Islet of Langerhans (tissue), 1 donor: ENCODE measurements at regions not wholly inside any gene's neighbourhood (a gene's known extent, or its start where the extent isn't known, plus 50 kb on each side); places are given as distances from the start of the nearest gene placed in this dataset.

Experiments used
- FAIRE-seq: peaks from one replicate; lab custom pipeline; 2011; peaks lifted over from hg19 to GRCh38; lab: Jason Lieb, UNC

DNA sequence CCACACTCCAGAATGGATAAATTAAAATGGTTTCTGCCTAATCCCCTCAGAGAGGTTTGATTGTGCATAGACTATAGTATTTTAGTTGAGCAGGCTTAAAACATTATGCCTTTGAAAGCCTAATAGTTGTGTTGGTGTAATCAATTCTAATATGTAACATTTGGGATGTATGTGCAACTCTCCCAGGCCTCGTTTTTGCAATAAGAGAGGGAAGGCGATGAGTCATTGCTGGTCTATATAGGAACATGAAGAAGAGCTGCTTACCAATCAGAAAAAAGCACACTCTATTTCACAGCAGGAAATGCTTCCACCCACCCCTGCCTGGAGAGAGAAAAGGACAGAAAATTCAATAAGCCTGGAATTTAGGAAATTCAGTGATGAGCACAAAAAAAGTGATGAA lies 1424.0 kb upstream of the PIK3C3 start:
- FAIRE-seq: no peak

DNA sequence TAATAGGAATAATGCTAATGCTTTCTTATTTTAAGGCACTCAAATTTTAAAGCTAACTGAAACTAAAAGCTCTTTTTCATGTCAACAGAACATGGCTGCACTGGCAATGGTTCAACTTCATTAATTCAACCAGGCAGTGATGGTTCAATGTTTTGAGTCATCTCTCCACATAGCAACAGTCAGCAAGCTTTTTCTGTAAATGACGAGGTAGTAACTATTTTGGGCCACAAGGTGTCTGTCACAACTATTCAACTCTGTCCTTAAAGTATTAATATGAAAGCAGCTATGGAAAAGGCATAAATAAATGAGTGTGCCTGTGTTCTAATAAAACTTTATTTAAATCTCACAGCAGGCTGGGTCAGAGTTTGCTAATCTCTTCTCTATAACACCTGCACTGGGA lies 1425.6 kb upstream of the PIK3C3 start:
- no peak for FAIRE-seq

DNA sequence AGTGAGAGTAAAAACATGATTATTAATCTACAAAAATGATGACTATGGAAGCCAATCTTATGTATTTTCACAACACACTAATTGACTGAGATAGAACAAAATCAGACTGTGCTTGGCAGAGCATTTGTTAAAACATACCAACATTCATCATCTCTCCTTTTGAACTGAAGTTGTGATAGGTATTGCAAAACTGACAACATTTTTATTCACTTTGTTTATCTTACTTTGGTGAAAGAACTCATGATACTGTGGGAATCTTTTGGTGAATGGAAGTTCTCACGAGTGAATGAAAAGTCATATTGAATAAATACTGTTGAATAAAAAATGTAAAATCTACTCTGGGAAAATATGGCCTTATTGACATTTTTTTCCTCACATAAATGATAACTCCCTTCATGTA lies 1430.2 kb upstream of the PIK3C3 start:
- no peak for FAIRE-seq

DNA sequence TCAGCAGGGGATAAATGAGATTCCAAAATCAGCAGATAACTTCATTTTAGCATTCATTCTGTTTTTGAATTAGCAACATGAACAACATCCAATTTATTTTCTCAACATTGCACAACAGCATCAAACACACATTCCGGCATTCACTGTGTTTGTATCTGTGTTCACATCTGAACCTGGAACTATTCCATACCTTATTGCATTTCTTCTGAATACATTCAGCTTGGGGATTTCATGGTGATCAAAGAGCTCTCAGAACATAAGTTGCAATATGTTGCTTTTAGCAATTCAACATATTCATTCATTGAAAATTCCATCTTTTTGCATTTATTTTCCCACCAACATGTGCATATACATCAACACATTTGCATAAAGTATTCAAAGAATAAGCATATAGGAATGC lies 1431.7 kb upstream of the PIK3C3 start:
- FAIRE-seq: no peak

DNA sequence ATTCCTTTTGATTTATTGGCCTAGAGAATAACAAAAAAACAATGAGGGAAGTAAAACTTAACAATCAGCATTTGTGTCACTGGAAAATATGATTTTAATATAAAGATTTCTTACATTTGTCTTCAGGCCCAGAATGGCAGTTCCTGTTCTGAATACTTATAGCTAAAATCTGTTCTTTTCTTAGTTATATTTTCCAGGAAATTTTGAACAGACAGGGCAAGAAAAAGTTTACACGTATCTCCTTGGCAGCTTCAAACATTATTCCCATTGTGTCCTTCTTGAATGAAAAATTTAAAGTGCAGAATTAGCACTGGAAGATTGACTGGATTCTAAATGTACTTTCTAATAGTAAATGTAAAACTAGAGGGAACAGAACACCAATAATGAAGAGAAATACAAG lies 1454.0 kb upstream of the PIK3C3 start:
- no peak for FAIRE-seq

DNA sequence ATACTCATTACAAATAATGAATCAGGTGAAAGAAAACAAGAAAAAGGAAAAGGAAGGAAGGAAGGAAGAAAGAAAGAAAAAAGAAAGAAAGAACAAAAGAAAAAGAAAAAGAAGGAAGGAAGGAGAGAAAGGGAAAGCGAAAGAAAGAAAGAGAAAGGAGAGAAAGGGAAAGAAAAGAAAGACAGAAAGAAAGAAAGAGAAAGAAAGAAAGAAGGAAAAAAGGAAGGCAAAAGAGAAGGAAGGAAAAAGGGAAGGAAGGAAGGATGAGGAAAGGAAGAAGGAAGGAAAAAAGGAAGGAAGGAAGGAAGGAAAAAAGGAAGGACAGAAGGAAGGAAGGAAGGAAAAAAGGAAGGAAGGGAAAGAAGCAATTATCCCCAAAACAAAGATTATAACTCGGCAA lies 1460.4 kb upstream of the PIK3C3 start:
- FAIRE-seq: no peak

DNA sequence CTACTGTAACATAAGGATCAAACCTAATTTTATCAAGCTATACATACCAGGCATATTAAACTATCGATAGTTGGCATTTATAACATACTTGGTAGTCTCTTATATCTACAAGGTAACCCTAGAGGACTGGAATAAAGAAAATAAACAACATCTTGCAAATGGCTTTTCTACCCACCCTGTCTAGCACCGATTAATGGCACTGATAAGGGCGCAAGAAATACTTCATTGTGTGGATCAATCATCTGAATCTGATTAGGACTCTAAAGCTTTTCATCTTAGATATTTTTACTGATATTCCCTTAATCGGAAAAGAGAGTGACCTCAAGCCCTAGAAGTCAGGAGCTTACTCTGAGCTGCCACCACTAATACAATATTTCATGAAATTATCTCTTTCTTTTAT lies 1461.7 kb upstream of the PIK3C3 start:
- no peak for FAIRE-seq

DNA sequence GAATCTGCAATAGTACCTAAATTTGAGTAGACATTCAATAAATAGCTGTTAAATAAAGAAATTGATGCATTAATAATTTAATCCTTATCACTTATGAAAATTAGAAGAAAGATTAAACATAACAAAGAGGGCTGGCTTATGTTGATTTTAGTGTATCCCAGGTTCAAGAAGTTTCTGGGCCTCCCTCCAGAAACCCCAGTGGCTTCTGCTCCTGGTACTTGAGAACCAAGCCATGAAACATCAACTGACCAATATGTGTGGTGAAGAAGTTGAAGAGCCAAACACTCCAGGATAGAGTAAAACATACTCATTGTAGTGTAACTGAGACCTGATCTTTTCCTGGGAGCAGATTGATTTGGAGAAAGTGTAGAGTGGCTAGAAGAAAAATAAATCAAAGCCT lies 1465.7 kb upstream of the PIK3C3 start:
- FAIRE-seq: no peak

DNA sequence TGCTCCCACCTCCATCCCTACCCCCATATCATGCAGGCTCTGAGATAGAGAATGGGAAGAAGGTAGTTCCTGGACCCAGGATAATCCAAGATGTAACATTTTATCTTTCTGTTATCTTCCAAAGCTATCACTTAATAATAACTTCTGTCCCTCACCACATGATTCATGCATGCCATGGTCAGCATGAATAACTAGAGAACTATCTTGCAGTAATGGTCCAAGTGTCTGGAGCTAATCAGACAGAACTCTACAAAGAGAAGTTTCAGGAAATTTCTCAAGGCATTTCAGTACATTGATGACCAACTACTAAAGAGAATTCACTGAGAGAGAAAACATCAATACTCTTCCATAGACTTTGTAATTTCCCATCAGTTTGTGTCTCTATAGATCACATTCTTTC lies 1469.7 kb upstream of the PIK3C3 start:
- no peak for FAIRE-seq

DNA sequence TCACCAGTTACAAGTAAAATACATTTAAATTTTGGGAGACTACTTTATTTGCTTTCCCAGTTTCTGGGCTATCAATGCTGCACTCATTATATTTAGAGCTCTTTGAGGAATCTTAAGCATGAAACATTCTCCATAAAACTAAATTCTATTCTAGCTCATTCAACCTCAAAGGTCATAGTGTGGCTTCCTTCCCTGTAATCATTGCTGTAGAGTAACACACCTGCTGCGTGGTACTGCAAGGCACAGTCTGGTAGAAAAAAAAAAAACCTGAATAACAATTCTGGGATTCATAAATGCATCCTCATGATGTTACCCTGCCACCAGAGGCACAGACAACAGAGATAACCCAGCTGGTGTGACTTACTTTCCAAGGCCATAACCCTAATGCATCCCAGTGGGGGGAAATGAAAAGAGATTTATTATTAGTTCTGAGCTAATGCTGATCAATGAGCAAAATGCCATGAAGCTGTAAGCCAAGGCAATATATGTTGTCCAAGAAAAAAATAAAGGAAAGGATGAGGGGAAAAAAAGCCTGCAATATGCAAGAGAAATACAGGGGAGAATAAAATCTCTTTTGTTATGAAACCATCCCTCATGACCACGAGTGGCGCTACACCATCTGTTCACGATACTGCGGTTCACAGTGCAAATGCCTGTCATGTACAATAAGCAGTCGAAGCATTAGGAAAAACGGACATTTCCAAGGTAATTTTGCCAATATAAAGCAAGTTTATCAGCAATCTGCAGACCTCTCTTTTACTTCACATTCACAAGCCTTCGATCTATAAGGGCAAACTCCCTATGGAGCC lies 1481.6 kb upstream of the PIK3C3 start:
- FAIRE-seq: no peak

DNA sequence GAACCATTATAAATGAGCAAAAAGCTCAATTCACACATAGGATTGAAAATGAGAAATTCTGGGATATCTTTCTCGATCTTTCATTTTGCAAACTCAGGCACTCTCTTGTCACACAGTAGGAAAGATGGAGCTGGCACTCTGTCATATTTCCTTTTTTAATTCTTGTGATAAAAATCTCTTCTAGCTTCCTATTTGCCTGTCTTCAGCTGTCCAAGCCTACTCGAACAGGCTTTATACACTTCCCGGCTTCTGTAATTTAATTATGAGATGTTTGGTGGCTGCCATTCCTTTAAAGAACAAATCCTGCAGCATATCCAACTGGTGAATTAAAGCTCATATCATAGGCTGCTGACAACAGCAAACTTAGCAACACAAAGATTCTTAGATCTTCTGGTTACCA lies 1484.3 kb upstream of the PIK3C3 start:
- no peak for FAIRE-seq

DNA sequence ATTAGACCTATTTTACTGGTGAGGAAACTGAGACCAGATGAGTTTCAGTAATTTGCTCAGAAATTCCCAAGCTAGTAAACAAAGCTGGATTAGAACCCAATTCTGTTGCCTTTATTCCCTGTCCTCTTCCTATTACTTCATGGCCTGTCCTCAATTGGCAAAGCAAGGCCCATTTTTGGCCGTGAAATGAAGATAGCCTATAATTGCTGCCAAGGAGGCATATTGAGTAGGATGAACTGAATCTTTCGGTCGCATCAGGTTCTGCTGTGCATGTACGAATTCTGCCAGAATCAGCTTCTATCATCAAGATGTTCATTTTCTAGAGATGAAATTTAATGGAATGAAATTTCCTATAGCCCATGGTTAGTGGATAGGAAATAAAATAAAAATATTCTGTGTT lies 1485.2 kb upstream of the PIK3C3 start:
- no peak for FAIRE-seq

DNA sequence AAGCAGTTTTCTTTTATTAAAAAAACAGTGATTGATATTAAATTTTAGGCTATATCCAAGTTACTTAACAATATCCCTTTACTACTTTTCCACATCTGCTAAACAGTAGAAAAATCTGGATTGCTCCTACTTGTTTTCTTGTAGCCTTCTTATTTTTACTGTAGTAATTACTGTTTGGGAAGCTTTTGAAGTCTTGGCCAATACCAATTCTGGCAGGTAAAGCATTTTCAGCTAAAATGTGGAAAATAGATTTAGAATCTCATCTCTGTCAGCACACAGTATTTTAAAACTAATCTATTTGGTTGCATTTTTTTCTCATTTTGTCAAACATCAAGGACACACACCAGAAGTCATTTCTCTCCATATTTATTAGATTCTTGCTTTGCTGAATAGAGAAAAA lies 1485.7 kb upstream of the PIK3C3 start:
- FAIRE-seq: no peak

DNA sequence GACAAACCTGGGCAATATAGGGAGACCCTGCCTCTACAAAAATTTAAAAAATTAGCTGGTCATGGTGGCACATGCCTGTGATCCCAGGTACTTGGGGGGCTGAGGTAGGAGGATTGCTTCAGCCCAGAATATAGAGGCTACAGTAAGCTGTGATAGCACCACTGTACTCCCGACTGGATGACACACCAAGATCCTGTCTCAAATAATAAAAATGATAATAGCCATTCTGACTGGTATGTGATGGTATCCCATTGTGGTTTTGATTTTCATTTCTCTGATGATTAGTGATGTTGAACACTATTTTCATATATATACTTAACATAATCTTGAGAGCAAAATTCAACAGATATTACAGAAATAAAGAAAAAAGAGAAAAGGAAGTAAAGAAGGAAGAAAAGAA lies 1491.0 kb upstream of the PIK3C3 start:
- no peak for FAIRE-seq

DNA sequence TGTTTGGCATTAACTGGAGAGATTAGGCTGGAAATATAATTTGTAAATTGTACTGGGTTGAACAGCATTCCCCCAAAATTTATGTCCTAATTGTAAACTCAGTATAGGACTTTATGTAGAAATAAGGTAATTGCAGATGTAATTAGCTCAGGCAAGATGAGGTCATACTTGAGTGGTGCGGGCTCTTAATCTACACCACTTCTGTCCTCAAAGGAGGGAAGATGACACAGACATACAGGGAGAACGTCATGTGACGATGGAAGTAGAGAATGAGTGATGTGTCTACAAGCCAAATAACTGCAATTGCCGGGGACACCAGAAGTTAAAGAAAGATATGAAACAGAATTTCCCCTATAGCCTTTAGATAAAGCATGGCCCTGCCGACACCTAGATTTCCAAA lies 1501.1 kb upstream of the PIK3C3 start:
- no peak for FAIRE-seq

DNA sequence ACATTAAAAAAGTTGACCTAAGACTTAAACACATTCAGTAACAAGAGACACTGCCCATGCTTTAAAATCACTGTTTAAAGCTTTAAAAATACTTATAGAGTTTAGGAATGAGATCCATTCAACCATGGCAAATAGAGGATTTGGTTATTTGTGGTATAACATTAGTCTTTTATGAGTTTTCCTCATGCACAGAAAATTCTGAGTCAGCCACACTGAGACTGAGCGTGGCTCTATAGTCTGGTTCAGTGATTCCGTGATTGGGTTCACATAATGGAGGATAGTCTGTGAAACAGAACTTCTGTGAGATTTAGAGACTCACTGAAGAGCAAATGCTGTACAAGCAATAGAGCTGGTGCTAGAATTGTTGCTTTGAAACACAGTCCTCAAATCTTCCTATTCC lies 1502.4 kb upstream of the PIK3C3 start:
- FAIRE-seq: no peak

DNA sequence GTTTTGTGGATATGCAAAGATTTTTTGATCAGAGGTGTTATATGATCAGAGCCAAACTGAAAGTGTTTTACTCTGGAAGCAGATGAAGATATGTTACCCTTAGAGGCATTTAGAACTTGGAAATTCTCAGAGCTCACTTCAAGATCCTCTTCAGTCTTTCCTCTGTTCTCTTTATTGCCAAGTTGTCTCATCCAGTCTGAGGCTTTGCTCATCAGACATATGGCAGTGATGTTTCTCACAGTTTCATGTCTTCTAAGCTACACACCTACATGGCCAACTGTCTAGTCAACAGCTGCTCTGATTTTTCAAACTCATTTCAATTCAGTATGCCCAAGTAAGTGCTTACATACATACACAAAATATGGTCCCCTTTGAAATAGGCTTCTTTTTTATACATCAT lies 1504.3 kb upstream of the PIK3C3 start:
- FAIRE-seq: no peak

DNA sequence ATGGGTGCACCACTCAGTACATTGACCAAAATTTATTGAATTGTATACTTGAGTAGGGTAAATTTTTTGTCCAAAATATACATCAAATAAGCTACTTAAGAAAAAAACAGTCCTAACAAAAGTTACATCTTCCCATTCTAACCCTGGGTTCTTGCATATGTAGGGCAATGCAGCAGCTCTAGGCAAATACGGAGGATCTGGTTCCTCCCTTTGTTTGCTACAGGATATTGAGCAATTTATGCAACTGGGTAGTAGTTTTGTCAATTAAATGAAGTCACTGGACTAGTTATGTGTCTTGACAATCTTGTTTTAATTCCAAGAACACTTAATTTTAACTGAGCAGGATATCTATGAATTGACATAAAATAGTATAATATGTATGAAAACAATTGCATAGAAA lies 1507.2 kb upstream of the PIK3C3 start:
- FAIRE-seq: no peak

DNA sequence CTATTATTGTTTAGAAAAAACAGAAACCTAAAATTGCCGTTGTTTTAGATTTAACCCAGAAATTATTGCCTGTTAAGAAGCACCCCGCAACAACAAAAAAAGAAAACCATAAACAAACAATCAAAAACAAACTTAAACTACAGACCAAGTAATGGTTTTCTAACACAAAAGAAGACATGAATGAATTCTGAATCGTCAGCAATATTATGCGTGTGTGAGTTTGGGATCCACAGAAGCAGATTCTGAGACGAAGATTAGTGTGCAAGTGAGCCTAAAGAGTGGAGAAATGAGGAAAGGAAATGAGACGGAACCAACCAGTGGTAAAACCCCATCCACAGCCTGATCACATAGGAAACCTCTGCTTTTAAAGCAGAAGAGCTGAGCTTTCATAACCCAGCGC lies 1514.9 kb upstream of the PIK3C3 start:
- FAIRE-seq: no peak

DNA sequence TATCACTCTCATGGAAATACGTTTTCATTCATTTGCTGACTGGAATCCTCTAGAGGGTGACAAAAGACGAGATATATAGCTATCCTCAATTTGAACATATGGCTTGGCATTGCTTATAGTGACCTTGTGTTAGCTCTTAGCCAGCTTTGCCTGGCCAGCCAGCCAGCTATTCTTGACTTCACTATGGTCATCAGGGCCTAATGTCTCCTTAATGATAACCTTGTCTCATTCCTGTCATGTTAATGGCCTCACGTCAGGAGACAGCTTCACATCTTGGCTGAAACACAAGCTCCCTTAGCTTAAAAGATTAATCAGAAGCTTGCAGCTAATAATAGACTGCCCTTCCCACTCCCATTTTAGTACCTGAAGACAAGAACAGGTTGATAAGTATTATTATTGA lies 1517.5 kb upstream of the PIK3C3 start:
- no peak for FAIRE-seq

DNA sequence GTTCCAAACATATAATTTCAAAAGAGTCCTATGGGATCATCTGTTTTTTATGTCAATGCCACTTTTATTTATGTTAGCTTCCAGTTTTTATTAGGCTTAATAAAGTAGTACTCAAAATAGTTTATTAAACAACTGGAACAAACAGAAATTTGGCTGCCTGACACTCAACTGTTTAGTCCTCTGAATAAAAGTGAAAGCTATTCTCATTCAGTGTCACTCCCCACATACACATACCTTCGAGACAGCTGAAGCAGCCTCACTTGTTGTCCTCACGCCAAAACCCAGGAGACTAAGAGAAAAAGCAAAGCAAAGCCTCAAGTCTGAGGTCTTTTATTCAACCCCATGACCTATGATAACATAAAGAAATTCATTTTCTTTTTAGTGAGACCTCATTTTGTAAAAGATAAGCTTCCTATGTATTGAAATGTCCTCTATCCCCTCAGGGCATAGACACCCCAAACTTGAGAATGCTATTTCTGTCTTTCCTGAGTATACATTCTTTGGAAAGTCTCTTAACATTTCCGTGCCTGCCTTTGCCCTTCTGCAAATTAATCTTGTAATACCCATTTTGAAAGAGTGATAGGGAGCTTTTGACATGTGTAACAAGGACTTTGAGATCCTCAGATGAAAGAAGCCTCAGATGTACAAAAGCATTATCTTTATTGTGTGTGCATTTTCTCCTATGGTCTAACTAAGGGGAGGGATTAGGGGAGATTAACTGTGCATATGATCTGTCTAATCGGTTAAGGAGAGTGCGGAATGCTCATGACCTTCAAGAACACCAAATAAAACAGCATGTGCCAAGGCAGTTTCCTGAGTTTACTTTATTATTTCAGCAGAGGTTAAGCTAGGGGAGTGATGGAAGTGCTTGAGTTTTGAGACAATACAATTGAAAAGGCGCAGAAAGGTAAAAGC lies 1523.7 kb upstream of the PIK3C3 start:
- no peak for FAIRE-seq

DNA sequence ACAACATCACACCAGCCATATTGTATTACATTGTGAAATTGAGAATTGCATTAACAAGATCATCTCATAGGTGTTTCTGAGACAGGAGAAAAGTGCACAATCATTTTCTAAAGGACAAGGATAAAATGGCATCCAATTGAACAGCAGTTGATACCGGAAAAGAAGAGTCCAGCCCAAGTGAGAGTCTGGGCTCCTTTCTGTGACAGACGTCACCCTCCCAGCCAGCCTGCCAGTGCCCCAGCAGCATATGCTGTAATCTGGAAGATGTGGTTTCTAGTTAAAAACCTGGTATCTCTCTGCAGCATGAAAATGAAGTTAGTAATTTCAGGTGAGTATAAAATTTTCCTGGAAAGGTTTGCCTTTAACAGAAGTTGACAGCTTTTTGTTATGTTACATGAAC lies 1531.7 kb upstream of the PIK3C3 start:
- no peak for FAIRE-seq

DNA sequence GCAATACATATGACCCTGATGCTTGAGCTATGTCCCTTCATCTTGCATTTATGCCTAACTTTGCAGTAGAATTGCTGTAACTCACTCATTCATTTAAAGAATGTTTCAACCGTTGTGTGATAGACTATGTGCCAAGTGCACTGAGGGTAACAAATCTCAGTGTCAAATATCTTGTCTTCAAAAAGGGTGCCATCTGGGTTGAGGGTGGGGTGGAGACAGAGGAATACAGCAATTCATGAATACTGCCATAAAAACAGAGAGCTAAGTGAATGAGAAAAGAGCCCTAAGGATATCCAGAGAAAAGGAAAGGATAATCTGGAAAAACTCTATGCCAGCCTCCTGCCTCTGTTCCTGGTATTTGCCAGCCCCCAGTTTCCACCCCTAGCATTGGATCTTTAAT lies 1534.4 kb upstream of the PIK3C3 start:
- FAIRE-seq: no peak

DNA sequence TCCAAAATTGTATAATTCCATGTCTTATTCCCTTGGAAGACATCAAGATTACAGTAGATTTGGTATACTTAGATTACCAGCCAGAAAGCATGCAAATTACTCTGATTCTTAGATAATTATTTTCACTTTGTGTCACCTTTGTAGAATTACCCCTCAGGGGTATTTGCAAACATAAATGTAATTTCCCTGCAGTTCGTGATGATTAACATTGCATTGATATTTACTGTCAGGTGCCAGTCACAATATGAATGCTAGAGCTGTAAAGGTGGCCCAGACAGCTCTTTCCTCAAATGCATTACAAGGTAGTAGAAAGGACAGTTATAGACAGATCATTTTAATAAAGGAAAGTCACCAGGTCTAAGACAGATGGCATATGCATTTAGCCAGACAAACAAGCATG lies 1537.5 kb upstream of the PIK3C3 start:
- FAIRE-seq: no peak
